Caco-2 (cell line): ENCODE measurements at regions not wholly inside any gene's neighbourhood (a gene's known extent, or its start where the extent isn't known, plus 50 kb on each side); places are given as distances from the start of the nearest gene placed in this dataset.

Experiments used
- BruUV-seq: library from RNA; stranded (reverse); fragments of 400-500 nt; replicated peaks from 2 replicates; lab custom pipeline; 2021; lab: Mats Ljungman, UMichigan
- CTCF ChIA-PET: fragments of 300-600 bp; sonication (Branson Sonifier 250); formaldehyde crosslinking; loops from one replicate; lab custom pipeline; 2022; ENCODE audit warnings: antibody characterized with exemption; lab: Charles Lee
- POLR2A ChIA-PET: fragments of 300-600 bp; sonication (Branson Sonifier 250); formaldehyde crosslinking; loops from one replicate; lab custom pipeline; 2022; ENCODE audit warnings: antibody characterized with exemption; lab: Charles Lee
- DNase-seq, 2 experiments: peaks; one replicate each; pipeline versions ENCODE4 v3.0.0 to v3.0.0-alpha.2; 2020 to 2022
- H3K27me3 ChIP-seq: replicated peaks from 2 replicates; pipeline ENCODE4 v1.6.0; 2011; ENCODE audit warnings: low read length; ENCODE audit not compliant: control insufficient read depth, insufficient read depth
- H3K36me3 ChIP-seq: 2 replicates; pipeline ENCODE4 v1.5.1; 2011; ENCODE audit warnings: low read length; ENCODE audit not compliant: control insufficient read depth, insufficient read depth
- H3K4me1 ChIP-seq: fragments of 250-450 bp; sonication (Bioruptor Pico); 2 replicates; pipeline ENCODE4 v1.5.1; 2020; ENCODE audit warnings: mild to moderate bottlenecking
- H3K4me3 ChIP-seq: 2 replicates; pipeline ENCODE4 v1.5.1; 2011; ENCODE audit warnings: low read depth, mild to moderate bottlenecking, control low read depth, low read length
- H3K9me3 ChIP-seq: fragments of 250-450 bp; sonication (Bioruptor Pico); 2 replicates; pipeline ENCODE4 v1.5.1; 2020; ENCODE audit warnings: mild to moderate bottlenecking, moderate library complexity
- H3K27ac Mint-ChIP-seq: one replicate; pipeline ENCODE4 v1.8.0; 2022; ENCODE audit warnings: mixed read lengths; ENCODE audit not compliant: unreplicated experiment
- H3K27me3 Mint-ChIP-seq: one replicate; pipeline ENCODE4 v1.8.0; 2022; ENCODE audit warnings: mixed read lengths; ENCODE audit not compliant: insufficient read depth, unreplicated experiment
- H3K36me3 Mint-ChIP-seq: one replicate; pipeline ENCODE4 v1.8.0; 2022; ENCODE audit warnings: mild to moderate bottlenecking, mixed read lengths; ENCODE audit not compliant: insufficient read depth, unreplicated experiment
- H3K4me1 Mint-ChIP-seq: one replicate; pipeline ENCODE4 v1.8.0; 2022; ENCODE audit warnings: low read depth, mixed read lengths; ENCODE audit not compliant: unreplicated experiment
- H3K4me3 Mint-ChIP-seq: one replicate; pipeline ENCODE4 v1.8.0; 2022; ENCODE audit warnings: mild to moderate bottlenecking, moderate library complexity, mixed read lengths; ENCODE audit not compliant: unreplicated experiment
- H3K9me3 Mint-ChIP-seq: one replicate; pipeline ENCODE4 v1.8.0; 2022; ENCODE audit warnings: mixed read lengths; ENCODE audit not compliant: unreplicated experiment
- CTCF ChIP-seq, 2 experiments: fragments of 200-600 bp in 1 of 2; IDR thresholded peaks; 1 replicate in 1 of 2; 2 replicates in 1 of 2; pipeline versions ENCODE4 v1.5.1 to v1.8.0; 2011 to 2022; ENCODE audit warnings: antibody characterized with exemption in 1 of 2, control low read depth in 1 of 2, inconsistent platforms in 1 of 2, low read depth in 1 of 2, low read length in 1 of 2, mild to moderate bottlenecking in 1 of 2, moderate library complexity in 1 of 2; ENCODE audit not compliant: insufficient read depth in 1 of 2, severe bottlenecking in 1 of 2, unreplicated experiment in 1 of 2
- intact Hi-C: fragments of 100-400 bp; cut with micrococcal nuclease; formaldehyde crosslinking; loops from one replicate; pipeline ENCODE4 v1.10.0; 2022; ENCODE audit not compliant: unreplicated experiment

- CTCF ChIA-PET = no interaction called here
- Histone ChIP-seq H3K4me1 (no peaks in the 10 kb centered on the region), H3K4me3 (no peak overlapping the region), H3K36me3 (no peaks in the 10 kb centered on the region), H3K27me3 (no peaks in the 10 kb centered on the region), H3K9me3 (no peaks in the 10 kb centered on the region)
- peaks cover 9% of the 10 kb centered on the region for H3K27me3 Mint-ChIP-seq
- no peak overlapping the region for H3K27ac Mint-ChIP-seq
- BruUV-seq = no TSS peak
- H3K4me1 Mint-ChIP-seq = no peaks in the 10 kb centered on the region
- intact Hi-C loops = no loop called here
- no peaks in the 10 kb centered on the region for H3K36me3 Mint-ChIP-seq
- H3K4me3 Mint-ChIP-seq = no peak overlapping the region
- POLR2A ChIA-PET = no interaction called here
- H3K9me3 Mint-ChIP-seq = peaks cover 12% of the 10 kb centered on the region
- DNase-seq = no peak
- no peak for TF ChIP-seq CTCF (IDR thresholded peaks at IDR 0.05; ENCODE audit: insufficient read depth in 1 of 2, low read depth in 1 of 2, low read length in 1 of 2, severe bottlenecking in 1 of 2, unreplicated experiment in 1 of 2)
Observed at GRCh38 chr5:6961123-6961522, 247.9 kb downstream of the TENT4A start.

GRCh38 chr5:6961837-6962635, 248.8 kb downstream of the TENT4A start:
- H3K27ac Mint-ChIP-seq = no peak overlapping the region
- H3K27me3 ChIP-seq = no peaks in the 10 kb centered on the region
- no peaks in the 10 kb centered on the region for H3K9me3 ChIP-seq
- H3K4me3 ChIP-seq = no peak overlapping the region
- DNase-seq = no peak
- H3K4me1 Mint-ChIP-seq = no peaks in the 10 kb centered on the region
- TF ChIP-seq CTCF (IDR thresholded peaks at IDR 0.05; ENCODE audit: insufficient read depth in 1 of 2, low read depth in 1 of 2, low read length in 1 of 2, severe bottlenecking in 1 of 2, unreplicated experiment in 1 of 2) = no peak
- H3K4me1 ChIP-seq = no peaks in the 10 kb centered on the region
- no peaks in the 10 kb centered on the region for H3K36me3 ChIP-seq
- intact Hi-C loops = no loop called here
- ChIA-PET POLR2A (no interaction called here), CTCF (no interaction called here)
- H3K9me3 Mint-ChIP-seq = peaks cover 12% of the 10 kb centered on the region
- BruUV-seq = no TSS peak
- H3K36me3 Mint-ChIP-seq = no peaks in the 10 kb centered on the region
- no peak overlapping the region for H3K4me3 Mint-ChIP-seq
- peaks cover 9% of the 10 kb centered on the region for H3K27me3 Mint-ChIP-seq

- H3K27me3 ChIP-seq = no peaks in the 10 kb centered on the region
- Mint-ChIP-seq H3K36me3 (no peaks in the 10 kb centered on the region), H3K4me3 (no peak overlapping the region), H3K9me3 (no peaks in the 10 kb centered on the region), H3K27me3 (peaks cover 3% of the 10 kb centered on the region), H3K4me1 (no peaks in the 10 kb centered on the region), H3K27ac (no peak overlapping the region)
- no peaks in the 10 kb centered on the region for H3K36me3 ChIP-seq
- intact Hi-C loops = no loop called here
- no TSS peak for BruUV-seq
- TF ChIP-seq CTCF (IDR thresholded peaks at IDR 0.05; ENCODE audit: insufficient read depth in 1 of 2, low read depth in 1 of 2, low read length in 1 of 2, severe bottlenecking in 1 of 2, unreplicated experiment in 1 of 2) = no peak
- H3K9me3 ChIP-seq = no peaks in the 10 kb centered on the region
- H3K4me3 ChIP-seq = no peak overlapping the region
- DNase-seq = no peak
- H3K4me1 ChIP-seq = no peaks in the 10 kb centered on the region
- POLR2A ChIA-PET = no interaction called here
- CTCF ChIA-PET = no interaction called here
Observed at GRCh38 chr5:6976971-6977370, 263.7 kb downstream of the TENT4A start.
